ENCODE measurements at regions not wholly inside any gene's neighbourhood (a gene's known extent, or its start where the extent isn't known, plus 50 kb on each side); places are given as distances from the start of the nearest gene placed in this dataset.

- H3K9ac ChIP-seq (ENCODE audit: low read length), result no peak overlapping the region
- H3F3A ChIP-seq (ENCODE audit: insufficient read depth), result no peaks in the 10 kb centered on the region
- H3K9me3 ChIP-seq (ENCODE audit: insufficient read depth, low read length), result no peaks in the 10 kb centered on the region
- H3K36me3 ChIP-seq (ENCODE audit: low read length), result no peaks in the 10 kb centered on the region
- H2AFZ ChIP-seq (ENCODE audit: low read depth, low read length, severe bottlenecking), result no peak overlapping the region
- no peak overlapping the region for H3K27ac ChIP-seq (ENCODE audit: low read depth, low read length)
- H3K4me3 ChIP-seq (ENCODE audit: insufficient read depth, low read length, poor library complexity, severe bottlenecking), result no peak overlapping the region
- H3K79me2 ChIP-seq (ENCODE audit: insufficient read depth, low read length), result no peaks in the 10 kb centered on the region
- no peaks in the 10 kb centered on the region for H4K20me1 ChIP-seq (ENCODE audit: low read depth, low read length)
- no peaks in the 10 kb centered on the region for H3K27me3 ChIP-seq (ENCODE audit: low read length)
- no peak overlapping the region for H3K4me2 ChIP-seq (ENCODE audit: low read depth, low read length, poor library complexity, severe bottlenecking)
- no peak for TF ChIP-seq EZH2phosphoT487 (conservative IDR thresholded peaks at IDR 0.05; ENCODE audit: low read length)
- TF ChIP-seq CTCF (IDR thresholded peaks at IDR 0.05; ENCODE audit: insufficient read depth, low read length, poor library complexity, severe bottlenecking), result no peak
- H3K9me2 ChIP-seq (replicated peaks; ENCODE audit: insufficient read depth, low read length), result no peaks in the 10 kb centered on the region
Measured at GRCh38 chr22:49583341-49583740, 244.3 kb downstream of the BRD1 start.

- Histone ChIP-seq H3K27ac (ENCODE audit: low read depth, low read length) (no peak overlapping the region), H3K9ac (ENCODE audit: low read length) (no peak overlapping the region), H4K20me1 (ENCODE audit: low read depth, low read length) (no peaks in the 10 kb centered on the region), H3K9me3 (ENCODE audit: insufficient read depth, low read length) (no peaks in the 10 kb centered on the region), H3F3A (ENCODE audit: insufficient read depth) (no peaks in the 10 kb centered on the region), H3K9me2 (replicated peaks; ENCODE audit: insufficient read depth, low read length) (no peaks in the 10 kb centered on the region), H3K4me2 (ENCODE audit: low read depth, low read length, poor library complexity, severe bottlenecking) (no peak overlapping the region), H3K27me3 (ENCODE audit: low read length) (no peaks in the 10 kb centered on the region), H3K4me3 (ENCODE audit: insufficient read depth, low read length, poor library complexity, severe bottlenecking) (no peak overlapping the region), H2AFZ (ENCODE audit: low read depth, low read length, severe bottlenecking) (no peak overlapping the region), H3K79me2 (ENCODE audit: insufficient read depth, low read length) (no peaks in the 10 kb centered on the region), H3K36me3 (ENCODE audit: low read length) (no peaks in the 10 kb centered on the region)
- TF ChIP-seq CTCF (IDR thresholded peaks at IDR 0.05; ENCODE audit: insufficient read depth, low read length, poor library complexity, severe bottlenecking), result no peak
- TF ChIP-seq EZH2phosphoT487 (conservative IDR thresholded peaks at IDR 0.05; ENCODE audit: low read length), result no peak
Measured at GRCh38 chr22:49582678-49583077, 245.0 kb downstream of the BRD1 start.

- Histone ChIP-seq H3K9me3 (ENCODE audit: insufficient read depth, low read length) (no peaks in the 10 kb centered on the region), H3K79me2 (ENCODE audit: insufficient read depth, low read length) (no peaks in the 10 kb centered on the region)
Measured at GRCh38 chr22:49582181-49582580, 245.5 kb downstream of the BRD1 start.

More at GRCh38 chr22:49582181-49582580, 245.5 kb downstream of the BRD1 start:
- H2AFZ ChIP-seq (ENCODE audit: low read depth, low read length, severe bottlenecking), result no peak overlapping the region
- H3K9ac ChIP-seq (ENCODE audit: low read length), result no peak overlapping the region
- H3K4me2 ChIP-seq (ENCODE audit: low read depth, low read length, poor library complexity, severe bottlenecking), result no peak overlapping the region
- no peaks in the 10 kb centered on the region for H3K27me3 ChIP-seq (ENCODE audit: low read length)
- TF ChIP-seq CTCF (IDR thresholded peaks at IDR 0.05; ENCODE audit: insufficient read depth, low read length, poor library complexity, severe bottlenecking) (no peak), EZH2phosphoT487 (conservative IDR thresholded peaks at IDR 0.05; ENCODE audit: low read length) (no peak)
- no peaks in the 10 kb centered on the region for H3F3A ChIP-seq (ENCODE audit: insufficient read depth)
- H4K20me1 ChIP-seq (ENCODE audit: low read depth, low read length), result no peaks in the 10 kb centered on the region
- no peak overlapping the region for H3K4me3 ChIP-seq (ENCODE audit: insufficient read depth, low read length, poor library complexity, severe bottlenecking)
- no peaks in the 10 kb centered on the region for H3K36me3 ChIP-seq (ENCODE audit: low read length)
- H3K27ac ChIP-seq (ENCODE audit: low read depth, low read length), result no peak overlapping the region
- no peaks in the 10 kb centered on the region for H3K9me2 ChIP-seq (replicated peaks; ENCODE audit: insufficient read depth, low read length)
